ENCODE measurements at regions not wholly inside any gene's neighbourhood (a gene's known extent, or its start where the extent isn't known, plus 50 kb on each side); places are given as distances from the start of the nearest gene placed in this dataset.

GRCh38 chr11:41659985-41660384 lies 200.5 kb upstream of the LRRC4C start:
- H2BK15ac ChIP-seq (ENCODE audit: low read depth, poor library complexity, severe bottlenecking): no peak overlapping the region
- no peak overlapping the region for H4K91ac ChIP-seq (ENCODE audit: low read length)
- no peak overlapping the region for H3K14ac ChIP-seq (ENCODE audit: low read length in 2 of 2)
- H2BK12ac ChIP-seq (ENCODE audit: low read length in 2 of 2): no peak overlapping the region
- no peak overlapping the region for H3K9ac ChIP-seq (ENCODE audit: low read length)
- H3K9me3 ChIP-seq (ENCODE audit: control insufficient read depth, low read length): peaks cover 6% of the 10 kb centered on the region
- H3K36me3 ChIP-seq (ENCODE audit: control insufficient read depth in 1 of 2, insufficient read depth in 2 of 2, low read depth in 1 of 2, low read length in 2 of 2): no peaks in the 10 kb centered on the region
- no peak overlapping the region for H3K4me2 ChIP-seq (ENCODE audit: low read length, poor library complexity, severe bottlenecking)
- H3K27me3 ChIP-seq (ENCODE audit: control insufficient read depth in 1 of 2, insufficient read depth in 1 of 2, low read length in 2 of 2): no peaks in the 10 kb centered on the region
- no peak overlapping the region for H2AK5ac ChIP-seq (ENCODE audit: low read length, severe bottlenecking)
- no peak overlapping the region for H3K4me3 ChIP-seq (ENCODE audit: insufficient read depth in 1 of 2, low read depth in 1 of 2, low read length in 2 of 2)
- DNase-seq: no peak
- H3K79me1 ChIP-seq (replicated peaks; ENCODE audit: low read length, poor library complexity, severe bottlenecking): no peaks in the 10 kb centered on the region
- H3K27ac ChIP-seq (ENCODE audit: low read length, poor library complexity, severe bottlenecking): no peak overlapping the region
- H2AFZ ChIP-seq (ENCODE audit: low read depth, low read length): no peak overlapping the region
- H4K8ac ChIP-seq (ENCODE audit: low read length): no peak overlapping the region
- WGBS: 77% methylated on average over 9 of the region's 9 CpGs
- no peaks in the 10 kb centered on the region for H3K4me1 ChIP-seq (ENCODE audit: control insufficient read depth, insufficient read depth, low read depth, low read length)
- no peak overlapping the region for H2BK120ac ChIP-seq (ENCODE audit: low read depth, low read length)
- no peak overlapping the region for H3K18ac ChIP-seq (ENCODE audit: low read depth in 1 of 2, low read length in 2 of 2)
- H2BK5ac ChIP-seq (ENCODE audit: low read depth, low read length, poor library complexity, severe bottlenecking): no peak overlapping the region
- H3K4ac ChIP-seq (ENCODE audit: low read depth in 1 of 2, low read length in 2 of 2): no peak overlapping the region
- H3K23ac ChIP-seq (ENCODE audit: low read length in 2 of 2): no peak overlapping the region

- H3K4me2 ChIP-seq (ENCODE audit: low read length, poor library complexity, severe bottlenecking): no peak overlapping the region
- no peak overlapping the region for H3K27ac ChIP-seq (ENCODE audit: low read length, poor library complexity, severe bottlenecking)
- WGBS: 55% methylated on average over 7 of the region's 8 CpGs
Measured at GRCh38 chr11:41660585-41660984, 201.1 kb upstream of the LRRC4C start.

GRCh38 chr11:41665441-41666360 lies 206.2 kb upstream of the LRRC4C start:
- H4K91ac ChIP-seq (ENCODE audit: low read length): no peak overlapping the region
- H3K9ac ChIP-seq (ENCODE audit: low read length): no peak overlapping the region
- no peaks in the 10 kb centered on the region for H3K79me1 ChIP-seq (replicated peaks; ENCODE audit: low read length, poor library complexity, severe bottlenecking)
- H3K4me1 ChIP-seq (ENCODE audit: control insufficient read depth, insufficient read depth, low read depth, low read length): no peaks in the 10 kb centered on the region
- no peak overlapping the region for H3K14ac ChIP-seq (ENCODE audit: low read length in 2 of 2)
- H3K4me3 ChIP-seq (ENCODE audit: insufficient read depth in 1 of 2, low read depth in 1 of 2, low read length in 2 of 2): no peak overlapping the region
- H3K23ac ChIP-seq (ENCODE audit: low read length in 2 of 2): no peak overlapping the region
- no peak overlapping the region for H3K4ac ChIP-seq (ENCODE audit: low read depth in 1 of 2, low read length in 2 of 2)
- no peak overlapping the region for H3K27ac ChIP-seq (ENCODE audit: low read length, poor library complexity, severe bottlenecking)
- 82% methylated on average over 7 of the region's 7 CpGs for WGBS
- no peak overlapping the region for H2BK15ac ChIP-seq (ENCODE audit: low read depth, poor library complexity, severe bottlenecking)
- no peak overlapping the region for H2BK5ac ChIP-seq (ENCODE audit: low read depth, low read length, poor library complexity, severe bottlenecking)
- no peaks in the 10 kb centered on the region for H3K36me3 ChIP-seq (ENCODE audit: control insufficient read depth in 1 of 2, insufficient read depth in 2 of 2, low read depth in 1 of 2, low read length in 2 of 2)
- no peak overlapping the region for H3K4me2 ChIP-seq (ENCODE audit: low read length, poor library complexity, severe bottlenecking)
- H2BK120ac ChIP-seq (ENCODE audit: low read depth, low read length): no peak overlapping the region
- H3K9me3 ChIP-seq (ENCODE audit: control insufficient read depth, low read length): no peaks in the 10 kb centered on the region
- H2BK12ac ChIP-seq (ENCODE audit: low read length in 2 of 2): no peak overlapping the region
- no peak for DNase-seq
- no peak overlapping the region for H4K8ac ChIP-seq (ENCODE audit: low read length)
- no peak overlapping the region for H2AK5ac ChIP-seq (ENCODE audit: low read length, severe bottlenecking)
- no peak overlapping the region for H2AFZ ChIP-seq (ENCODE audit: low read depth, low read length)
- H3K27me3 ChIP-seq (ENCODE audit: control insufficient read depth in 1 of 2, insufficient read depth in 1 of 2, low read length in 2 of 2): no peaks in the 10 kb centered on the region
- H3K18ac ChIP-seq (ENCODE audit: low read depth in 1 of 2, low read length in 2 of 2): no peak overlapping the region

More at GRCh38 chr11:41660585-41660984, 201.1 kb upstream of the LRRC4C start:
- no peak overlapping the region for H3K14ac ChIP-seq (ENCODE audit: low read length in 2 of 2)
- H4K91ac ChIP-seq (ENCODE audit: low read length): no peak overlapping the region
- no peak overlapping the region for H3K4me3 ChIP-seq (ENCODE audit: insufficient read depth in 1 of 2, low read depth in 1 of 2, low read length in 2 of 2)
- H3K23ac ChIP-seq (ENCODE audit: low read length in 2 of 2): no peak overlapping the region
- no peak for DNase-seq
- no peak overlapping the region for H2BK5ac ChIP-seq (ENCODE audit: low read depth, low read length, poor library complexity, severe bottlenecking)
- no peak overlapping the region for H4K8ac ChIP-seq (ENCODE audit: low read length)
- H3K36me3 ChIP-seq (ENCODE audit: control insufficient read depth in 1 of 2, insufficient read depth in 2 of 2, low read depth in 1 of 2, low read length in 2 of 2): no peaks in the 10 kb centered on the region
- H3K79me1 ChIP-seq (replicated peaks; ENCODE audit: low read length, poor library complexity, severe bottlenecking): no peaks in the 10 kb centered on the region
- no peak overlapping the region for H2AK5ac ChIP-seq (ENCODE audit: low read length, severe bottlenecking)
- peaks cover 6% of the 10 kb centered on the region for H3K9me3 ChIP-seq (ENCODE audit: control insufficient read depth, low read length)
- no peak overlapping the region for H2BK120ac ChIP-seq (ENCODE audit: low read depth, low read length)
- H3K4ac ChIP-seq (ENCODE audit: low read depth in 1 of 2, low read length in 2 of 2): no peak overlapping the region
- no peak overlapping the region for H3K9ac ChIP-seq (ENCODE audit: low read length)
- H2BK15ac ChIP-seq (ENCODE audit: low read depth, poor library complexity, severe bottlenecking): no peak overlapping the region
- H3K18ac ChIP-seq (ENCODE audit: low read depth in 1 of 2, low read length in 2 of 2): no peak overlapping the region
- H2BK12ac ChIP-seq (ENCODE audit: low read length in 2 of 2): no peak overlapping the region
- H3K27me3 ChIP-seq (ENCODE audit: control insufficient read depth in 1 of 2, insufficient read depth in 1 of 2, low read length in 2 of 2): no peaks in the 10 kb centered on the region
- no peak overlapping the region for H2AFZ ChIP-seq (ENCODE audit: low read depth, low read length)
- H3K4me1 ChIP-seq (ENCODE audit: control insufficient read depth, insufficient read depth, low read depth, low read length): no peaks in the 10 kb centered on the region

GRCh38 chr11:41666951-41667653 lies 207.7 kb upstream of the LRRC4C start:
- Histone ChIP-seq H2AFZ (ENCODE audit: low read depth, low read length) (no peak overlapping the region), H3K27ac (ENCODE audit: low read length, poor library complexity, severe bottlenecking) (no peak overlapping the region), H4K8ac (ENCODE audit: low read length) (no peak overlapping the region), H4K91ac (ENCODE audit: low read length) (no peak overlapping the region), H2BK5ac (ENCODE audit: low read depth, low read length, poor library complexity, severe bottlenecking) (no peak overlapping the region), H3K4ac (ENCODE audit: low read depth in 1 of 2, low read length in 2 of 2) (no peak overlapping the region), H2BK15ac (ENCODE audit: low read depth, poor library complexity, severe bottlenecking) (no peak overlapping the region), H3K18ac (ENCODE audit: low read depth in 1 of 2, low read length in 2 of 2) (no peak overlapping the region), H3K9ac (ENCODE audit: low read length) (no peak overlapping the region), H2BK12ac (ENCODE audit: low read length in 2 of 2) (no peak overlapping the region), H2BK120ac (ENCODE audit: low read depth, low read length) (no peak overlapping the region), H3K4me2 (ENCODE audit: low read length, poor library complexity, severe bottlenecking) (no peak overlapping the region), H3K14ac (ENCODE audit: low read length in 2 of 2) (no peak overlapping the region), H3K36me3 (ENCODE audit: control insufficient read depth in 1 of 2, insufficient read depth in 2 of 2, low read depth in 1 of 2, low read length in 2 of 2) (no peaks in the 10 kb centered on the region), H3K4me1 (ENCODE audit: control insufficient read depth, insufficient read depth, low read depth, low read length) (no peaks in the 10 kb centered on the region), H3K9me3 (ENCODE audit: control insufficient read depth, low read length) (no peaks in the 10 kb centered on the region), H3K79me1 (replicated peaks; ENCODE audit: low read length, poor library complexity, severe bottlenecking) (no peaks in the 10 kb centered on the region), H2AK5ac (ENCODE audit: low read length, severe bottlenecking) (no peak overlapping the region), H3K4me3 (ENCODE audit: insufficient read depth in 1 of 2, low read depth in 1 of 2, low read length in 2 of 2) (no peak overlapping the region), H3K23ac (ENCODE audit: low read length in 2 of 2) (no peak overlapping the region), H3K27me3 (ENCODE audit: control insufficient read depth in 1 of 2, insufficient read depth in 1 of 2, low read length in 2 of 2) (no peaks in the 10 kb centered on the region)
- no peak for DNase-seq
- WGBS: 73% methylated on average over 5 of the region's 5 CpGs

Measured in mesenchymal stem cell (in vitro differentiated cells and primary cell).